RWPE1 (cell line): ENCODE measurements at regions not wholly inside any gene's neighbourhood (a gene's known extent, or its start where the extent isn't known, plus 50 kb on each side); places are given as distances from the start of the nearest gene placed in this dataset.

ENCODE experiments used
- CTCF ChIA-PET: fragments of 350-600 bp; sonication (Branson Sonifier 250); formaldehyde crosslinking; extraction: SDS; loops from one replicate; lab custom pipeline; 2021; lab: Yijun Ruan, JAX
- POLR2A ChIA-PET: fragments of 400-600 bp; formaldehyde crosslinking; extraction: SDS; loops from one replicate; lab custom pipeline; 2020; ENCODE audit warnings: antibody characterized with exemption; ENCODE audit not compliant: low non-redundant PET; lab: Yijun Ruan, JAX
- DNase-seq: peaks from one replicate; pipeline ENCODE4 v3.0.0; 2012; ENCODE audit warnings: low spot score
- H3K27ac ChIP-seq: fragments of 450-650 bp; 2 replicates; pipeline ENCODE4 v1.5.1; 2017
- CTCF ChIP-seq: fragments of 450-650 bp; conservative IDR thresholded peaks from 2 replicates; pipeline ENCODE4 v1.5.1; 2017; ENCODE audit warnings: low read depth, mild to moderate bottlenecking

GRCh38 chr5:103886826-103887225 is 324.2 kb upstream of the NUDT12 start:
- CTCF ChIA-PET = interaction anchor here (0.7 kb wide), 1 partner anchor 752 kb away, joined by 3 read pairs; no protein-coding TSS in a partner anchor
- no peak overlapping the region for H3K27ac ChIP-seq
- POLR2A ChIA-PET = no interaction called here
- no peak for DNase-seq
- TF ChIP-seq CTCF = no peak

- H3K27ac ChIP-seq = no peak overlapping the region
- CTCF ChIA-PET = interaction anchor here (0.6 kb wide), 1 partner anchor 1776 kb away, joined by 3 read pairs; no protein-coding TSS in a partner anchor
- POLR2A ChIA-PET = no interaction called here
- TF ChIP-seq CTCF = no peak
- no peak for DNase-seq
These were observed 320.6 kb upstream of the NUDT12 start for GRCh38 chr5:103883143-103883542.

- no peak for TF ChIP-seq CTCF
- ChIA-PET CTCF (no interaction called here), POLR2A (no interaction called here)
- no peak overlapping the region for H3K27ac ChIP-seq
- DNase-seq = no peak
These were observed 319.0 kb upstream of the NUDT12 start for GRCh38 chr5:103881560-103881959.

GRCh38 chr5:103867857-103868598 is 305.4 kb upstream of the NUDT12 start:
- CTCF ChIA-PET = interaction anchor here (0.6 to 0.8 kb wide), 3 partner anchors 141 to 398 kb away, joined by 3 to 4 read pairs (median 4); no protein-coding TSS in a partner anchor

GRCh38 chr5:103866169-103866568 is 303.6 kb upstream of the NUDT12 start:
- H3K27ac ChIP-seq = no peak overlapping the region
- no peak for DNase-seq
- ChIA-PET CTCF (interaction anchor here (0.6 kb wide), 1 partner anchor 13 kb away, joined by 3 read pairs; no protein-coding TSS in a partner anchor), POLR2A (no interaction called here)
- no peak for TF ChIP-seq CTCF

More at GRCh38 chr5:103867857-103868598, 305.4 kb upstream of the NUDT12 start:
- no peak for TF ChIP-seq CTCF
- POLR2A ChIA-PET = no interaction called here
- H3K27ac ChIP-seq = no peak overlapping the region
- DNase-seq = no peak

- ChIA-PET CTCF (interaction anchor here (0.7 kb wide), 1 partner anchor 1185 kb away, joined by 6 read pairs; no protein-coding TSS in a partner anchor), POLR2A (no interaction called here)
- TF ChIP-seq CTCF = no peak
- H3K27ac ChIP-seq = no peak overlapping the region
- no peak for DNase-seq
These were observed 299.8 kb upstream of the NUDT12 start for GRCh38 chr5:103862398-103862797.
